Pulmonary artery endothelial cell (primary cell): ENCODE measurements at regions not wholly inside any gene's neighbourhood (a gene's known extent, or its start where the extent isn't known, plus 50 kb on each side); places are given as distances from the start of the nearest gene placed in this dataset.

ENCODE experiments used
- DNase-seq: peaks from one replicate; pipeline ENCODE4 v3.0.0-alpha.2; 2011; ENCODE audit warnings: low read depth, low spot score

- no peak for DNase-seq
Observed at GRCh38 chr22:48976556-48977535, 850.8 kb downstream of the BRD1 start.

GRCh38 chr22:48975886-48976285 is 851.8 kb downstream of the BRD1 start:
- DNase-seq = no peak

- DNase-seq = no peak
Observed at GRCh38 chr22:48975316-48975741, 852.3 kb downstream of the BRD1 start.

GRCh38 chr22:48974443-48975315 is 853.0 kb downstream of the BRD1 start:
- DNase-seq = no peak

GRCh38 chr22:48973694-48974041 is 854.0 kb downstream of the BRD1 start:
- no peak for DNase-seq

- DNase-seq = no peak
Observed at GRCh38 chr22:48972979-48973693, 854.5 kb downstream of the BRD1 start.

DNA sequence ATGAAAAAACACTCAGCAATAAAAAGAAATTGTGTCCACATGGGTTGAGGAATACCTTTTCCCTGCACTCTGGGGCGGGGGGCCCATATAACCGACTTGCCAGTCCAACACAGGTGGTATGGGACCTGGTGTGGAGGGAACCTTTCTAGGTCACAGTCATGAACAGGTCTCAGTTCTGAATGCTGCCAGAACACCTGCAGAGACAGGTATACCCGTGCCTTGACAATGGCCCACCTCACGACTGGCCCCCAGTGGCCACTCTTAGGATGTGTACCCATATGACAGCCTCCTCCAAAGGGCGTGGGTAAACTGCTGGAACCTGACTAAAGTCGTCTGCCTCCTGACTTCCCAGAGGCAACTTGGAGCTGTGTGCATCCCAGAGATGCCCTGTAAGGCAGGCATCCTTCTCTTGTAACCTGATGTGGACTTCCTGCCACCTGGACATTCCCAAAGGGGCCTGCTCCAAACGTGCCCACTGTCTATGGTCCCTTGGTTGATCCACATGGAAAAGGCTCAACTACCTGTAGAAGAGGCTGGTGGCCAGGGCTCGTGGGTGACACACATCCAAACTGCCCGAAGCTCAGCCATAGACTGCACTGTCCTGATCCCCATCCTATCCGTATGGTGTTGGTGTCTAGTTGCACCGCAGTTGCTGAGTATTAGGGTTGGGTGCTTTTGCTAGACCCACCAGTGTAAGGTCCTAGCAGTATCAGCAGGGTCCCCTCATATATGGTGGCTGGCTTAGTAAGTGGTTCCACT is 859.3 kb downstream of the BRD1 start:
- DNase-seq = no peak

- DNase-seq = no peak
Observed at GRCh38 chr22:48963405-48963804, 864.3 kb downstream of the BRD1 start.

- no peak for DNase-seq
Observed at GRCh38 chr22:48961705-48962104, 866.0 kb downstream of the BRD1 start.

DNA sequence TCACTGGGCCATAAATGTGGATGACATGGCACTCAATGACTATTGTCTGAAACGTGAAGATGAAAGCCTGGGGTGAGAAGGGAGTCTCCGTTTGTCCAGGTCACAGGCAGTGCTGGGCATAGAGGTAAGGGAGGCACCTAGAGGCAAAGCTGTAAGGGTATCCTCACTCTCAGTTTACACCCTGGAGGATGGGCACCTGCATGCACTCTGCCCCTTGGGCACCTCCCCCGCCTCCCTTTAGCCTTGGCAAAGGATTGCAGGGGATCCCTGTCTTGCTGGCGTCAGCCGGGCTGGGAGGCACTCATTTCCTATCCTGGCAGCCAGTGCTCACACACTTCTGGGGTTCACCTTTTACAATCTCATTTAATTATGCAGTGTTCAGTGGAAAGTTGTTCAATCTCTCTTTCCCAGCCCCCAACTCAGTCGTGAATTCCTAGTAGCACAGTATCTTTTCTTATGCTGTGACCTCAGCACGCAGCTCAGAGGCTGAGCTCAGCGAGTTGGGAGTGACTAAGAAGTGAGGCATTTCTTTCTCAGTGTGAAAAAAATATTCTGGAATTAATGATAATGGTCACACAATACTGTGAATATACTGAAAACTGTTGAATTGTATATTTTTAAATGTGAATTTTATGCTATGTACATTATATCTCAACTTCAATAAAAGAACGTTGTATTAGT is 866.6 kb downstream of the BRD1 start:
- no peak for DNase-seq

DNA sequence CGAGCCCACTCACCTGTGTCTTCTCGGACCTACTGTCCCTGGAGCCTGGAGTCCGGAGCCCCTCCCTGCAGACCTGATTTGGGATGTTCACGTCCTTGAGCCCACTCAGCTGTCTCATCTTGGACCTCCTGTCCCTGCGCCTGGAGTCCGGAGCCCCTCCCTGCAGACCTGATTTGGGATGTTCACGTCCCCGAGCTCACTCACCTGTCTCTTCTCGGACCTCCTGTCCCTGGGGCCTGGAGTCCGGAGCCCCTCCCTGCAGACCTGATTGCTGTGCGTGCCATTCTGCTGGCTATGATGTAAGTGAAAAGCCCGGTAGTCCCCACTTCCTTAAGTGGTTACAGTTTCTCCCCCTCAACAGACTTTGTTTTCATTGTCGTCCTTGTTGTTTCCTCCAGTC is 867.1 kb downstream of the BRD1 start:
- DNase-seq = no peak

DNA sequence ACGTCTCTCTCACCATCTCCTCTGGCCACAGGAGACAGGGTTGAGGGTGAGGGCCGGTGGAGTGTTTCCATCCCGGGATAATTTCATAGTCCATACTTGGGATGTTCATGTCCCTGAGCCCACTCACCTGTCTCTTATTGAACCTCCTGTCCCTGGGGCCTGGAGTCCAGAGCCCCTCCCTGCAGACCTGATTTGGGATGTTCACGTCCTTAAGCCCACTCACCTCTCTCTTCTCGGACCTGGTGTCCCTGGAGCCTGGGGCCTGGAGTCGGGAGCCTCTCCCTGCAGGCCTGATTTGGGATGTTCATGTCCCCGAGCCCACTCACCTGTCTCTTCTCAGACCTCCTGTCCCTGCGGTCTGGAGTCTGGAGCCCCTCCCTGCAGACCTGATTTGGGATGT is 868.2 kb downstream of the BRD1 start:
- no peak for DNase-seq

DNA sequence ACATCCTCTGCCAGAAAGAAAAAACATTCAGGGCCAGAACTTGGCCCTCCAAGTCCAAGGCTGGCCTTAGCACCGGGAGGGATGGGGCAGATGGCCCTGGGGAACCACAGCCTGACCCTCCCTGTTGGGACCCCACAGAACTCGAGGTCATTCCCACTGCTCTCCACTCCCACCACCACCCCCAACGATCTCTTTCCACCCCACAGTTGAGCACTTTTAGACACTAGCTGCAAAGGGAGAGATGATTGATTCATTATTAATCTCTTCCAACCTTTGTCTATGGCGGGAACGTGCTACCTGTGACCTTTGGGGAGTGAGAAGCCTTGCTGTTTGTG is 869.7 kb downstream of the BRD1 start:
- no peak for DNase-seq

GRCh38 chr22:48957311-48957986 is 870.2 kb downstream of the BRD1 start:
- no peak for DNase-seq

- DNase-seq = no peak
Observed at GRCh38 chr22:48955351-48956311, 872.0 kb downstream of the BRD1 start.

DNA sequence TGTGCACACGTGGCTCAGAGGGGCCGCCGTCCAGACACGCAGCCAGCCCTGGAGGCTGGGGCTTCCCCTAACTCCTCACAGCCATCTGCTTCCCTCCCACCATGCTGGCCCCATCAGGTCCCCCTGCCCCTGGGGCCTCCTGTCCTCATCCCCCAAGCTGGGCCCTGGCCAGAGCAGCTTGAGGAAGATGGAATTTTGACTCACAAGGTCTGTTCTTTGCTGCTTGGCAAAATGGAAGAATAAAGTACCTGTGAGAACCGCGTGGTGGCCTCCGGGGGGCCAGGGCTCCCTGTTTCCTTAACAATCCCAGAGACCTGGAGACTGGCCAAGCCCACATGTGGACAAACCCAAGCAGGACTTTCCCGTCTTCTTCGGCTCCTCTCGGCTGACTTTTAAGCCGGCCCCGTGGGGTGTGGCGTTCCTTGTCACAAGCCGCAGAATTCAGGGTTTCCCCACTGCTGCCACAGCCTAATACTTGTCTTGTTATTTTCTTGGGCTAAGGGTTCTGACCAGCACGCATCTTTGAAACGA is 872.8 kb downstream of the BRD1 start:
- DNase-seq = no peak

DNA sequence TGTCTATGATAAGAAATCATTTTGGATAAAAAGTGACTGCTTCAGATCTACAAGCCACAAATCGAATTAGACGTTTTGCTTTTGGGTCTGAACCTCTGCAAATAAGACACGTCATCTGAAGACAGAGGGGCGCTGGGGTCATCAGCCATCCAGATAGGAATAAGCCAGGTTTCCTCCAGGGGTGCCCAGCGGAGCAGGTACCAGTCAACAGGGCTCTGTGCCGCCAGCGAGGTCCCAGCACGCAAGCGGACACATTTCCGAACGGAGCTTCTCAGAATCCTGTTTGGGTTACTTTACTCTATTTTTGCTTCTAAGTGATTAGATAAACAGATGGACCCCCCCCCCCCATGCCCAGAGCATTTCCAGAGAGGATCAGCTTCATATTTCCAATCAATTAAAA is 873.8 kb downstream of the BRD1 start:
- no peak for DNase-seq

DNA sequence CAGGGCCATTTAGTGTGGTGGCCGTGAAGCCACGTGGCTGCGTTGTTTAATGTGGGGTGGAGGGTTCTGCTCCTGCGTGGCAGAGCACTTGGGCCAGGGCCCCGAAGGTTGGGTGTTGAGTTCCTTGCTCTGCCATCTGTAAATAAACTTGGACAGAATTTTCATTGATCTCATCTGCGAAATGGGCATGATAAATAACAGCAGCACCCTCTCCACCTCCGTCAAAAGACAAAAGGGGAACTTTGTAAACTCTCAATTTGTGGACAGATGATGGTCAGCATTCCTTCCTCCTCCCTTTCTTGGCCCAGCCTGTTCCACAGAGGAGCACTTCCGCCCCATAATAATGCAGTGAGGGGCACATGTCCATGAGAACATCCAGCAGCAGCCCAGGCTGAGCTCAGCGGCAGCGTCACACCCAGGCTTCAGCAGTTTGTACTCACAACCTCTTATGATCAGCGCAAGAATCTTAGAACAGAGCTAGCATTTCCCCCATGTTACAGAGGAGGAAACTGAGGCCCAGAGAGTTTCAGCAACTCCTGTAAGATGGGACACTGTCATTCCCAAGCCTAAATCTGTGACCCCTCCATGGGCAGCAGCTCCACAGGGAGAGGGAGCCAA is 874.5 kb downstream of the BRD1 start:
- DNase-seq = no peak
